OCI-LY3 (cell line): ENCODE measurements at regions not wholly inside any gene's neighbourhood (a gene's known extent, or its start where the extent isn't known, plus 50 kb on each side); places are given as distances from the start of the nearest gene placed in this dataset.

Experiments used
- H2AFZ ChIP-seq: fragments of 200-600, 300-600 bp; shearing (Covaris generic); 2 replicates; pipeline ENCODE4 v1.6.0; 2014; ENCODE audit warnings: antibody characterized with exemption, low read depth, low read length
- H3K27ac ChIP-seq: fragments of 200-600, 300-600 bp; sonication (generic); 2 replicates; pipeline ENCODE4 v1.5.1; 2014; ENCODE audit warnings: mild to moderate bottlenecking, low read length, moderate library complexity, mixed read lengths
- H3K27me3 ChIP-seq: fragments of 200-600, 300-600 bp; sonication (generic); 2 replicates; pipeline ENCODE4 v1.6.1; 2014; ENCODE audit warnings: low read depth, low read length, mixed read lengths
- H3K36me3 ChIP-seq: fragments of 200-600, 300-600 bp; sonication (generic); replicated peaks from 2 replicates; pipeline ENCODE3; 2014; ENCODE audit warnings: low read depth, low read length, mixed read lengths
- H3K4me1 ChIP-seq: fragments of 300-600, 200-600 bp; sonication (generic); 2 replicates; pipeline ENCODE4 v1.6.1; 2014; ENCODE audit warnings: low read length, mixed read lengths
- H3K4me2 ChIP-seq: fragments of 200-600, 300-600 bp; sonication (generic); 2 replicates; pipeline ENCODE4 v1.6.1; 2014; ENCODE audit warnings: low read length, mixed read lengths
- H3K4me3 ChIP-seq: fragments of 300-600, 200-600 bp; sonication (generic); 2 replicates; pipeline ENCODE4 v1.5.1; 2014; ENCODE audit warnings: antibody characterized with exemption, mild to moderate bottlenecking, low read length, moderate library complexity
- H3K79me2 ChIP-seq: fragments of 300-600, 200-600 bp; shearing (Covaris generic); 2 replicates; pipeline ENCODE4 v1.6.1; 2014; ENCODE audit warnings: mild to moderate bottlenecking, low read length, mixed read lengths
- H3K9ac ChIP-seq: fragments of 300-600, 200-600 bp; shearing (Covaris generic); 2 replicates; pipeline ENCODE4 v1.6.0; 2014; ENCODE audit warnings: mild to moderate bottlenecking, low read length, moderate library complexity
- H3K9me3 ChIP-seq: fragments of 200-600, 300-600 bp; shearing (Covaris generic); 2 replicates; pipeline ENCODE4 v1.6.1; 2014; ENCODE audit warnings: low read length, mixed read lengths; ENCODE audit not compliant: insufficient read depth
- H4K20me1 ChIP-seq: fragments of 200-600, 300-600 bp; sonication (generic); 2 replicates; pipeline ENCODE4 v1.6.1; 2016; ENCODE audit warnings: low read length, mixed read lengths; ENCODE audit not compliant: insufficient read depth
- CTCF ChIP-seq: fragments of 200-600, 300-600 bp; sonication (generic); IDR thresholded peaks from 2 replicates; pipeline ENCODE4 v1.5.1; 2014; ENCODE audit warnings: antibody characterized with exemption, low read length, low read depth
- EZH2phosphoT487 ChIP-seq: fragments of 200-600 bp; shearing (Covaris generic); IDR thresholded peaks from 2 replicates; pipeline ENCODE4 v1.6.1; 2018; ENCODE audit warnings: antibody characterized with exemption, mixed run types, low read depth

GRCh38 chr14:87725318-87725717 is 267.7 kb downstream of the GALC start:
- Histone ChIP-seq H3K4me2 (no peak overlapping the region), H3K79me2 (no peaks in the 10 kb centered on the region), H3K9me3 (no peaks in the 10 kb centered on the region), H4K20me1 (no peaks in the 10 kb centered on the region), H3K27me3 (no peaks in the 10 kb centered on the region), H3K4me1 (no peaks in the 10 kb centered on the region), H3K9ac (no peak overlapping the region), H3K36me3 (no peaks in the 10 kb centered on the region), H3K4me3 (no peak overlapping the region), H2AFZ (no peak overlapping the region), H3K27ac (no peak overlapping the region)
- TF ChIP-seq CTCF (no peak), EZH2phosphoT487 (no peak)

GRCh38 chr14:87712396-87713090 is 280.4 kb downstream of the GALC start:
- H2AFZ ChIP-seq: no peak overlapping the region
- H3K9me3 ChIP-seq: no peaks in the 10 kb centered on the region
- no peaks in the 10 kb centered on the region for H3K79me2 ChIP-seq
- H3K9ac ChIP-seq: no peak overlapping the region
- no peaks in the 10 kb centered on the region for H3K36me3 ChIP-seq
- H3K27me3 ChIP-seq: peaks cover 5% of the 10 kb centered on the region; the same call in 1 of the 2 replicates
- TF ChIP-seq EZH2phosphoT487 (no peak), CTCF (no peak)
- no peak overlapping the region for H3K4me3 ChIP-seq
- no peaks in the 10 kb centered on the region for H4K20me1 ChIP-seq
- H3K27ac ChIP-seq: no peak overlapping the region
- H3K4me2 ChIP-seq: no peak overlapping the region
- no peaks in the 10 kb centered on the region for H3K4me1 ChIP-seq

GRCh38 chr14:87705439-87705896 is 287.5 kb downstream of the GALC start:
- H3K79me2 ChIP-seq: no peaks in the 10 kb centered on the region
- no peaks in the 10 kb centered on the region for H3K9me3 ChIP-seq
- H4K20me1 ChIP-seq: no peaks in the 10 kb centered on the region
- no peak overlapping the region for H3K9ac ChIP-seq
- H3K27me3 ChIP-seq: no peaks in the 10 kb centered on the region; the same call in 1 of the 2 replicates
- H3K4me2 ChIP-seq: no peak overlapping the region
- no peaks in the 10 kb centered on the region for H3K36me3 ChIP-seq
- no peak overlapping the region for H3K27ac ChIP-seq
- H3K4me1 ChIP-seq: no peaks in the 10 kb centered on the region
- H3K4me3 ChIP-seq: no peak overlapping the region
- no peak overlapping the region for H2AFZ ChIP-seq
- TF ChIP-seq EZH2phosphoT487 (no peak), CTCF (no peak)

- Histone ChIP-seq H3K27me3 (no peaks in the 10 kb centered on the region), H3K4me1 (no peaks in the 10 kb centered on the region), H3K9me3 (no peaks in the 10 kb centered on the region), H2AFZ (no peak overlapping the region), H3K4me2 (no peak overlapping the region), H3K27ac (no peak overlapping the region), H4K20me1 (no peaks in the 10 kb centered on the region), H3K79me2 (no peaks in the 10 kb centered on the region), H3K9ac (no peak overlapping the region), H3K4me3 (no peak overlapping the region), H3K36me3 (no peaks in the 10 kb centered on the region)
- TF ChIP-seq CTCF (no peak), EZH2phosphoT487 (no peak)
These were observed 294.5 kb downstream of the GALC start for GRCh38 chr14:87698481-87698880.
